ENCODE measurements at regions not wholly inside any gene's neighbourhood (a gene's known extent, or its start where the extent isn't known, plus 50 kb on each side); places are given as distances from the start of the nearest gene placed in this dataset.

DNA sequence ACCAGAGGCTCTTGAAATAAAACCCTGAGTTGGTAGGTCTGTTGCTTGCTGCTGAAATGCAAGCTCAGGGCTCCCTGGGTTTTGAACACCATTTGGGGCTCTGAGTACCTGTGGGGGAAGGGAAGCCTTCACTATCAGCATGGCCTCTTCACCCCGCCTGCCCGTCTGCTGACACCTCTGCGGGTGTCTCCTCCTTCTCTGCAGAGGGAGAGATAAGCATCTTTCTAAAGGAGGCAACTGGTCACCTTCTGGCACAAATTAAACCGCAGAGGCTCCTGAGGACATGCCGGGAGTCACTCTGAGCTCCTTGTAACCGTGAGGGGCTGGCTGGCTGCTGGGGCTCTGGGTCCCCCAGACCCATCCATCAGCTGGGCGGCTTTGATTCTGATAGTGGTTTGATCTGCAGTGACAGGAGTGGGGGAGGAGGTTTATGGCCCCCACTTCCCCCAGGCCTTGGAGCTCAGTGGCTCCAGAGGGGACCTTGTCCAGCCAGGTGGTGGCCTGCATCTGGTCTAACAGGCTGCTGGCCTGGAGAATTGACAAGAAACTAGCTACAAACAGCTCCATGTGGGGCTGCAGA lies 123.5 kb downstream of the IRF8 start:
- TF ChIP-seq, protein P1, sequence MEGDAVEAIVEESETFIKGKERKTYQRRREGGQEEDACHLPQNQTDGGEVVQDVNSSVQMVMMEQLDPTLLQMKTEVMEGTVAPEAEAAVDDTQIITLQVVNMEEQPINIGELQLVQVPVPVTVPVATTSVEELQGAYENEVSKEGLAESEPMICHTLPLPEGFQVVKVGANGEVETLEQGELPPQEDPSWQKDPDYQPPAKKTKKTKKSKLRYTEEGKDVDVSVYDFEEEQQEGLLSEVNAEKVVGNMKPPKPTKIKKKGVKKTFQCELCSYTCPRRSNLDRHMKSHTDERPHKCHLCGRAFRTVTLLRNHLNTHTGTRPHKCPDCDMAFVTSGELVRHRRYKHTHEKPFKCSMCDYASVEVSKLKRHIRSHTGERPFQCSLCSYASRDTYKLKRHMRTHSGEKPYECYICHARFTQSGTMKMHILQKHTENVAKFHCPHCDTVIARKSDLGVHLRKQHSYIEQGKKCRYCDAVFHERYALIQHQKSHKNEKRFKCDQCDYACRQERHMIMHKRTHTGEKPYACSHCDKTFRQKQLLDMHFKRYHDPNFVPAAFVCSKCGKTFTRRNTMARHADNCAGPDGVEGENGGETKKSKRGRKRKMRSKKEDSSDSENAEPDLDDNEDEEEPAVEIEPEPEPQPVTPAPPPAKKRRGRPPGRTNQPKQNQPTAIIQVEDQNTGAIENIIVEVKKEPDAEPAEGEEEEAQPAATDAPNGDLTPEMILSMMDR (IDR thresholded peaks at IDR 0.05), result no peak
- no peak for TF ChIP-seq POLR2A (IDR thresholded peaks at IDR 0.05)
- TF ChIP-seq POLR2AphosphoS5 (IDR thresholded peaks at IDR 0.05), result no peak
